HCT116 (cell line): ENCODE measurements at regions not wholly inside any gene's neighbourhood (a gene's known extent, or its start where the extent isn't known, plus 50 kb on each side); places are given as distances from the start of the nearest gene placed in this dataset.

ENCODE experiments used
- ATAC-seq: fragments of 200-7000 bp; cut with Tn5 transposase; 2 replicates; pipeline ENCODE4 v1.9.1; 2020; ENCODE audit warnings: mild to moderate bottlenecking, moderate library complexity
- BruUV-seq: library from RNA; stranded (reverse); fragments of 400-500 nt; replicated peaks from 2 replicates; lab custom pipeline; 2021; lab: Mats Ljungman, UMichigan
- CTCF ChIA-PET: fragments of 300-600 bp; sonication (Branson Sonifier 250); formaldehyde crosslinking; loops from one replicate; lab custom pipeline; 2021; ENCODE audit warnings: antibody characterized with exemption; lab: Charles Lee
- POLR2A ChIA-PET: fragments of 300-600, 350-600 bp; sonication (Branson Sonifier 250); formaldehyde crosslinking; loops from one replicate; lab custom pipeline; 2021; ENCODE audit warnings: antibody characterized with exemption; lab: Charles Lee
- RAD21 ChIA-PET, 2 experiments: fragments of 300-600 bp; sonication (Branson Sonifier 250); formaldehyde crosslinking; loops; one replicate each; lab custom pipeline; 2023; ENCODE audit warnings: low total read pairs in 2 of 2; ENCODE audit not compliant: uncharacterized antibody in 2 of 2, unreplicated experiment in 2 of 2, low non-redundant PET in 1 of 2; lab: Charles Lee
- DNase-seq: peaks from one replicate; pipeline ENCODE4 v3.0.0-alpha.2; 2010; ENCODE audit warnings: low read depth, low spot score
- H2AFZ ChIP-seq: fragments of 200-600 bp; shearing (Covaris generic), sonication (generic); 2 replicates; pipeline ENCODE4 v1.6.1; 2017; ENCODE audit warnings: low read depth, mixed run types, mixed read lengths, antibody characterized with exemption, low read length; ENCODE audit not compliant: poor library complexity, severe bottlenecking
- H3K27ac ChIP-seq: 2 replicates; pipeline ENCODE4 v1.5.1; 2012; ENCODE audit warnings: low read depth, low read length
- H3K27me3 ChIP-seq: fragments of 200-600 bp; sonication (generic); 2 replicates; pipeline ENCODE4 v1.6.1; 2016; ENCODE audit warnings: mixed run types, low read length, mixed read lengths; ENCODE audit not compliant: insufficient read depth
- H3K36me3 ChIP-seq, 2 experiments: fragments of 200-500 bp in 1 of 2; fragments of 200-600 bp in 1 of 2; sonication (Bioruptor generic) in 1 of 2; sonication (generic) in 1 of 2; 2 replicates each; pipeline versions ENCODE4 v1.5.1 to v1.6.1; 2014 to 2016; ENCODE audit warnings: low read length in 2 of 2, inconsistent platforms in 1 of 2, mixed read lengths in 1 of 2, mixed run types in 1 of 2; ENCODE audit not compliant: insufficient read depth in 2 of 2, control insufficient read depth in 1 of 2
- H3K4me1 ChIP-seq, 2 experiments: fragments of 200-600 bp in 1 of 2; sonication (generic) in 1 of 2; 2 replicates each; pipeline versions ENCODE4 v1.5.1 to v1.6.1; 2012 to 2017; ENCODE audit warnings: low read length in 2 of 2, inconsistent platforms in 1 of 2, mild to moderate bottlenecking in 1 of 2, mixed read lengths in 1 of 2, mixed run types in 1 of 2, moderate library complexity in 1 of 2; ENCODE audit not compliant: insufficient read depth in 2 of 2, control insufficient read depth in 1 of 2
- H3K4me2 ChIP-seq: fragments of 200-600 bp; sonication (generic); 2 replicates; pipeline ENCODE4 v1.6.1; 2017; ENCODE audit warnings: mixed run types, low read length, mixed read lengths
- H3K4me3 ChIP-seq, 2 experiments: fragments of 200-600 bp in 1 of 2; sonication (generic) in 1 of 2; replicated peaks in 1 of 2; 2 replicates each; pipeline ENCODE4 v1.5.1; 2011 to 2016; ENCODE audit warnings: low read length in 2 of 2, control low read depth in 1 of 2, low read depth in 1 of 2, mild to moderate bottlenecking in 1 of 2, mixed read lengths in 1 of 2, mixed run types in 1 of 2
- H3K79me2 ChIP-seq: fragments of 200-600 bp; sonication (generic); 2 replicates; pipeline ENCODE4 v1.6.1; 2017; ENCODE audit warnings: mild to moderate bottlenecking, mixed run types, low read length, moderate library complexity, mixed read lengths; ENCODE audit not compliant: insufficient read depth
- H3K9ac ChIP-seq: fragments of 200-600 bp; sonication (generic); 2 replicates; pipeline ENCODE4 v1.6.1; 2016; ENCODE audit warnings: low read length, mixed read lengths
- H3K9me2 ChIP-seq: fragments of 200-600 bp; sonication (generic), shearing (Covaris generic); 2 replicates; pipeline ENCODE4 v1.6.1; 2017; ENCODE audit warnings: mixed run types, mild to moderate bottlenecking, moderate library complexity; ENCODE audit not compliant: insufficient read depth
- H3K9me3 ChIP-seq, 2 experiments: fragments of 200-500 bp in 1 of 2; fragments of 200-600 bp in 1 of 2; sonication (Bioruptor generic) in 1 of 2; sonication (generic) in 1 of 2; 2 replicates each; pipeline ENCODE4 v1.6.1; 2014 to 2017; ENCODE audit warnings: low read length in 2 of 2, mixed read lengths in 2 of 2, inconsistent platforms in 1 of 2, low read depth in 1 of 2, mild to moderate bottlenecking in 1 of 2, mixed run types in 1 of 2, moderate library complexity in 1 of 2; ENCODE audit not compliant: control insufficient read depth in 1 of 2, insufficient read depth in 1 of 2
- H4K20me1 ChIP-seq: fragments of 200-600 bp; sonication (generic), shearing (Covaris generic); 2 replicates; pipeline ENCODE4 v1.6.1; 2017; ENCODE audit warnings: mixed run types, mild to moderate bottlenecking, moderate library complexity; ENCODE audit not compliant: insufficient read depth
- ELF1 ChIP-seq: IDR thresholded peaks from 2 replicates; pipeline ENCODE4 v1.6.1; 2012; ENCODE audit warnings: low read depth, borderline replicate concordance
- EZH2 ChIP-seq: fragments of 200-600 bp; sonication (generic); IDR thresholded peaks from 2 replicates; pipeline ENCODE4 v1.6.1; 2017; ENCODE audit warnings: antibody characterized with exemption, mixed run types
- MAX ChIP-seq: IDR thresholded peaks from 2 replicates; pipeline ENCODE4 v1.6.1; 2012
- REST ChIP-seq: IDR thresholded peaks from 2 replicates; pipeline ENCODE4 v1.6.1; 2012; ENCODE audit warnings: low read depth
- SP1 ChIP-seq: IDR thresholded peaks from 2 replicates; pipeline ENCODE4 v1.6.1; 2012; ENCODE audit warnings: low read depth
- SRF ChIP-seq: IDR thresholded peaks from 2 replicates; pipeline ENCODE4 v1.6.1; 2012; ENCODE audit warnings: low read depth
- TCF7L2 ChIP-seq: IDR thresholded peaks from 2 replicates; pipeline ENCODE4 v1.7.0; 2011; ENCODE audit warnings: borderline replicate concordance, inconsistent platforms; ENCODE audit not compliant: insufficient read depth, insufficient read length; ENCODE audit errors: extremely low read depth
- ZFX ChIP-seq: fragments of 450-650 bp; IDR thresholded peaks from 2 replicates; pipeline ENCODE4 v1.6.1; 2017
- intact Hi-C: fragments of 100-400 bp; cut with micrococcal nuclease; formaldehyde crosslinking; loops from 2 replicates; pipeline ENCODE4 v1.10.0; 2022

GRCh38 chr2:59034106-59034505 lies 793.0 kb upstream of the FANCL start:
- POLR2A ChIA-PET: no interaction called here
- intact Hi-C loops: no loop called here

More at GRCh38 chr2:59034106-59034505, 793.0 kb upstream of the FANCL start:
- no peaks in the 10 kb centered on the region for H3K79me2 ChIP-seq
- H3K4me1 ChIP-seq: no peaks in the 10 kb centered on the region
- H3K9me3 ChIP-seq: no peaks in the 10 kb centered on the region
- H3K9ac ChIP-seq: no peak overlapping the region
- no peak for ATAC-seq
- H3K4me2 ChIP-seq: no peak overlapping the region
- CTCF ChIA-PET: no interaction called here
- no peak overlapping the region for H3K4me3 ChIP-seq
- H3K27me3 ChIP-seq: 0 out of 2 replicates have a peak, but pooled peaks cover 3% of the 10 kb centered on the region
- no peaks in the 10 kb centered on the region for H4K20me1 ChIP-seq
- DNase-seq: no peak
- H3K27ac ChIP-seq: no peak overlapping the region
- RAD21 ChIA-PET: no interaction called here
- no TSS peak for BruUV-seq
- no peaks in the 10 kb centered on the region for H3K36me3 ChIP-seq
- H3K9me2 ChIP-seq: no peaks in the 10 kb centered on the region
- H2AFZ ChIP-seq: no peak overlapping the region
- no peak for TF ChIP-seq EZH2
- no peak for TF ChIP-seq ZFX
- TF ChIP-seq ELF1: no peak
- no peak for TF ChIP-seq REST
- TF ChIP-seq SP1: no peak
- no peak for TF ChIP-seq TCF7L2
- TF ChIP-seq SRF: no peak
- no peak for TF ChIP-seq MAX
